GM18511 (cell line): ENCODE measurements at regions not wholly inside any gene's neighbourhood (a gene's known extent, or its start where the extent isn't known, plus 50 kb on each side); places are given as distances from the start of the nearest gene placed in this dataset.

Experiments used
- ATAC-seq: cut with Tn5 transposase; IDR thresholded peaks from one replicate; pipeline ENCODE4 v1.9.1; 2021; ENCODE audit warnings: mild to moderate bottlenecking, moderate library complexity; ENCODE audit not compliant: unreplicated experiment

DNA sequence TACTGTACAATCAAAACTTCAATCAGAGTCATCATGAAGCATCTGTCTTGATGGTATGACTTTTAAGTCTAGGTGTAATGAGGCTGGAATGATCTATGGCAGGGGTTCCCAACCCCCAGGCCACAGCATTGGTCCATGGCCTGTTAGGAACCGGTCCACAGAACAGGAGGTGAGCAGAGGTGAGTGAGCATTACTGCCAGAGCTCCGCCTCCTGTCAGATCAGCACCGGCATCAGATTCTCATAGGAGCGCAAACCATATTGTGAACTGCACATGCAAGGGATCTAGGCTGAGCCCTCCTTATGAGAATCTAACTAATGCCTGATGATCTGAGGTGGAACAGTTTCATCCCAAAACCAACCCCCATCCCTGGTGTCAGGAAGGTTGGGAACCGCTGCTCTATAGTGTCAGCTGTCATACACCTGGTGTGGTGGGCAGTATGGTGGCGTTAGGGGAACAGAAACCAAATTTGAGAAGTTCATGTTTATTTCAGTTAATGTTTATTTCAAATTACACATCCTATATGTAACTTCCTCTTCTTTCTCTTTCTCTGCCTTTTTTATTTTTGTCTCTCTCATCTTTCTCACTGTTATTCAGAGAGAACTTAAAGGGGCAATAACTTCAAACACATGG is 432.6 kb downstream of the TNS3 start:
- peak; percentile 80 for ATAC-seq

DNA sequence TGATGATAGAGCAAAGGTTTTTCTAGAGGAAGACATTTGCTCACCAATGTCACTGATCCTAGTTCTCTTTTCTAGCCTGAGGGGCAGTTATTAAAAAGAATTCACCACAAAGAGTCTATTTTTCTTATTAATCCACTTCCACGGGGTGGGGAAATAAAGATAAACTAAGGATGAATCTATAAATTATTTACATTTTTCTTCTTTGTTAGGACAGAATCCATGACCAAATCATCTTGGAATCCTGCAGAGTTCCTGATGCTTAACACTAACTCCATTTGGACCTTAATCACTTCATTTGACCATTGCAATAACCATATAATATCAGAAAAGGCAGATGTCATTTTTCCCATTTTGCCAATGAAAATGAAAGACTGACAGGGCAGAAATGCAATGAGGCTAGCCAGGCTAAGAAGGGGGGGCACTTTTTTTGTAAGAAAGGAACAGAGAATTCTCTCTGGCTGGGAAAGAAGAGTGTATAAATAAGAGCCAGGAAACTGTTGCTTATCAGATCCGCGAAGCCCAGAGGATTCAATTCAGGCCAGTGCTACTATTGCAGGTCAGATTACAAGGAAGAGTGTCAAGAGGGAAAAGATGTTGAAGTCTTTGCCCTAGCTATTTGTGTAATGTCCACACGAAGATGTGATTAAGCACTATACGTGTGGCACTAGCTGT is 433.2 kb downstream of the TNS3 start:
- no peak for ATAC-seq

DNA sequence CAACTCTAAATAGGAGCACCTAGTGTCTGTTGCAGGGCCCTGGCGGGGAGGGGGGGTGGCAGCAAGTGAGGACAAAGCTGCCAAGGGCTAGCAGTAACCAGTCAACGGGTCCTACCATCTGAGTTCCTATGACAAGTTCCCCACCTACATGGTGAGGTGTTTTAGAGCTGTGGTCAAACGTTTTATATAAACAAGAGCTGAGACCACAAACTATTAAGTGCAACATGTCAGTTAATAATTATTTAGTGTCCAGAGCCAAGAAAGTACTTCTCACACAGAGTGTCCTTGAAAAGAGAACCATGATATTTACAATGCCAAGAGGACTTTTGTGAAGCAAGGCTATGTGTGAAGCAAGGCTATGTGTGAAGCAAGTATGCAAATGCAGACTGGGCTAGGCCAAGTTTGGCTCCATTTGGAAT is 434.7 kb downstream of the TNS3 start:
- ATAC-seq = peak; percentile 62

DNA sequence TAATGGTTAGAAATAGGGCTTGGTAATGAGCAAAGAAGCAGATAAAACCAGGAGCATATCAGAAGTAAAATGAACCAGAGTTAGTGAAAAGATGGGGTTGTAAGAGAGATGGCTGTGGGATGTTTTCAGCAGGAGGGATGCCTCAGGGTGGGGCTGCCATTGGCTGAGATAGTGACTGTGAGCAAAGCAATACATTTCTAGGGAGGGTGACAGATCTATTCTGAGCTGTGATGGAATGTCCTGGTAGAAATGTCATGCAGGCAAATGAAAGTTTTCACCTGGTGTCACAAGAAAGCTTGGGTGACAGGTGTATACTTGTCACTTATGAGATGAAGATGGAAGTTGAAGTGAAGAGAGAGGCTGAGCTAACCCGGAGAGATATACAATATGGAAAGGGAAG is 435.9 kb downstream of the TNS3 start:
- ATAC-seq = no peak

DNA sequence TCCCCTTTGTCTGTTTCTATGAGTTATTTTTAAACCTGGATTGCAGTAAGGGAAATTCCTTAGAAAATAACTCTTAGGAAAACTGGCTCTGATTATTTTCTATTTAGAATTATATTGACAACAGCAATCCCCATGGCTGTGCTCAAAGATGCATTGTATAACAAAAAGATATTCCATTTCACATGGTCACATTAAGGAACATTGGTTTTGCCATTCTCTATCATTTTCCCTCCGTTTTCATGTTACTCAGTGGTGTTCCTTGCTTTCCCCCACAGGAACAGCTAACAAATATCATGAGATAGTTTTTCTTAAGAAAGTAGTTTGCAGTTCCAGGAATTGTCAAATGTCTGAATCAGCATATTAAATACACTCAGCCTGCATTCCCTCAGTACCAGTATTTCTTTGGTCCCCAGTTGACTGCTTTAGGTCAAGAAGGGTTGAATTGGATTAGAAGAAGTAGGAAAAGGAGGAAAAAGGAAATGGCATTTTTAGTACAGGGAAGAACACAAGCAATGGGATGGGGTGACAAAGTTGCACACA is 436.7 kb downstream of the TNS3 start:
- ATAC-seq = no peak

DNA sequence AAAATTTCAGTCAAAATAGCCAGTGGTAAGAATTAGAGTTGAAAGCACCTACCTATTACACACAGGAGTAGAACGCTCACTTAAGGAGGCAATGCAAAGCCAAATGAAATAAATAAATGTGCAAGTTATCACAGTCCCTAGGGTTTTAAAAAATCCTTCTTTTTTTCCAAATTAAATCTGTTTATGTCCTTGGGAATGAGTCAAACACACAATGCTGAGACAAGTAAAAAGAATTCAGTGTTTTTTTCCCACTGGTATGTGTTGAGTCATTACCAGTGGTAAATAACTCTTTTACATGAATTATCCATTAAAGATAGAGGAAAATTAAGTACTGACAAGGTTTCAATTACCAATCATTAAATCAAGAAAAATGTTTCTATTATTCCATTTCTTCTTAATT is 438.6 kb downstream of the TNS3 start:
- no peak for ATAC-seq

DNA sequence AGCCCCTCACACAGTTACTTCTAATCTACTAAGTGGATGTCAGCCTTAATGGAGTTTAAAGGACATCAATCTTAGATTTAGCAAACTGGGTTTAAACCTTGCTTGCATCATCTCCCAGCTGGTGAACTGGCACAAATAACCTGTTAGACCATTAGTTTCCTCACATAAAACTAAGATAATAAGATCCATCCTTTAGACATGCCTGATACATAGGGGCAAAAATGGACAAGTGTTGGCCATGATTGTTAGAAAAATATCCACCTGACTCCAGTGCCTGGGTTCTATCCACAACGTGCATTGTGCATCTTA is 439.1 kb downstream of the TNS3 start:
- ATAC-seq = no peak

DNA sequence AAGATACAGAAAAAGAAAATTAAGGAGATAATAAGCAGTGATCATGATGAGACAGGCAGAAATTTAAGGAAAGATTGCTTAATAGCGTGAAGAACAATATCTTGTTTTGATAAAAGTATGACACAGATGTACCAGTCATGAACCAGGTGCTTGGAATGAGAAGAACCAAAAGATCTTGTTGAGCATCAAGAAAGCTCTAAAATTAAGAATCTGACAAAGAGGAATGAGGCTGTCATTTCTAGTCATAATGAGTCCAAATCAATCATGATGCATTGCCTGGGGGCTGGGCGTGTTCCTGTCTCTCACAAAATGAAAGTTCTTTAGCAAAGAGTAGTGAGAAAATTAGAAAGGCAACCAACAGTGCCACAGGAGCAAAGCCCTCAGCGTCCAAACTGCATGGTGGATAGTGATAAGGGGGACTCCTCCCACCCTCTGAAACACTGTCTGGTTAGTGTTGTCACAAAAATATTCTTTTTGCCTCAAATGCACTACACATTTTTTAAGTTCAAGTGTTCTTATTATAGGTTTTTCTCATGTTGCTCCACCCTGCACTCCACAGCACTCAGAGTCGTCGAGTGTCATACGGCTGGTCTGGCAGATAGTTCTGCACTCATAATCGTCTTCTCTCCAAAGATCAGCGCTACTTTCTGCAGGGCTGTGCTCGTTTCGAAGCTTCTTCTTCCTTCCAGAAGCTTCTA is 439.6 kb downstream of the TNS3 start:
- no peak for ATAC-seq

DNA sequence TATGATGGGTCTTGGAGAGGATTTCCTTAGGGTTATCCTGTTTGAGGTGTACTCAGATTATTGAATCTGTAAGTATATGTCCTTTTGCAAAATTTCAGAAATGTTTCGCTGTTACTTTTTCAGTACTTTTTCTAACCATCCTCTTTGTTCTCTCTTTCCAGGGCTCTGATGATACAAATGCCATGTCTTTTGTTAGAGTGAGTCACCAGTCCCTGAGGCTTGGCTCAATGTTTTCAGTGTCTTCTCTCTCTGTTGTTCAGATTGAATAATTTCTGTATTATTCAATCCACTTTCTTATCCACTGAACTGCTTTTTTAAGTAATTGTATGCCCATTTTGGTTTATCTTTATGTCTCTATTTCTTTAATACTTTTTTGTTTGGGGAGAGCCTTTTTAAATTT is 449.4 kb downstream of the TNS3 start:
- ATAC-seq = no peak

DNA sequence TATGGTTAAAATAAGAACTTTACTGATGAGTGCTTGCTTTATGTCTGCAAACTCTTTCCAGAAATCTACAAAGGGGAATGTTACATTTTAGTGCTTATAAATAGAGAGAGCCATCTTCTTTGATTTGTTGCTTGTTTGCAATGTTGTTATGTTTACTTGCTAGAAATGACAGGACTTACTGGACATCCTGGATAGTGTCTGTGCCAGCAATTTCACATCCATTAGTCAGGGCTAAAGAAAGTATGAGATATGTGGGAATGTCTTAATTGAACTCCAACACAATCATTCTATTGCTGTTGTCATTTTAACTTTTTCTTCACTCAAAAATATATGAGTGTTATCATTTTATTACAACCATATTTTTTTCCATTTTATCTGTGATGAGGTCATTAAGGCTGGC is 453.2 kb downstream of the TNS3 start:
- ATAC-seq = no peak

DNA sequence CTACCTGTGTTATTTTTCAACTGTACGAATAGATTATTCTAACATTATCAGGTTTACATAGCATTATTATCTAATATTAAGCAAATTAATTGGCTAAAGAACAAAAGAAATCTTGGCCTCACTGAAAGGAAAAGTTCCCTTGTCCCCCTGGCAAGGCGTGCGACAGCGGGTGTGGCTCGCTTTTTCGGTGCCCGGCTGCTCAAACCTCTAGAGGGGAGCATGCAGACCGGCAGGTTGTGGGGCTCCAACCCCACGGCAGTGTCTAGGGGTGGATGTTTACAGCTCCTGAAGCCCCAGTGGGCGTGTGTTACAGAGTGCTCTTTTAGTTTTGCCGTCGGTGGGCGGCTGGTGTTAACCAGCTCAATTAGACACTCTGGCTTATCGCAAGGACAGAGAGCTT is 456.4 kb downstream of the TNS3 start:
- no peak for ATAC-seq

DNA sequence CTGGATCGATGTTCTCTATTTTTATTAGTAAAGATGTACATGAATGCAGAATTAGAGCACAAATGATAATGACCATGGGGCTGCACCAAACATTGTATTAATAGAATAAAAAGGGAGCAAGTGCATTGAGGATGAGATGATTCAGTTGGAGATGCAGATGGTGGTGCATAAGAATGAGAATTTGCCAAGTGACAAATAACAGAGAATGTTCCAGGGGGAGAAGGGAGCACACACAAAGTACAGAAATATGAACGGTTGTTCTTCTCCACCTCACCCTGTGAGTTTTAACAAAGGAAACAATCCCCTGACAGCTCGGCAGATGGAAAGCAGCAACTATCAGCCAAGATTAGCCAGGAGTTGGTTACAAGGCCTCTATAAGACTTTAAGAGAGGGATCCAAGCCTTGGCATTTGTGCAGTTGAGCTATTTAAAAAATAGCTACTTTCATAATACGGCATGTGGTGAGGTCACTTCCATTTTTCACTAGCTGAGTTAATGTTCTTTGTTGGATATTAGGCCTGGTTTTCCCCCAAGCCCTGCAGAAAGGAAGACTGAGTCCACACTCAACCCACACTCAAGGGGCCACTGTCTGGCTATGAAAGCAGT is 462.5 kb downstream of the TNS3 start:
- ATAC-seq = no peak

DNA sequence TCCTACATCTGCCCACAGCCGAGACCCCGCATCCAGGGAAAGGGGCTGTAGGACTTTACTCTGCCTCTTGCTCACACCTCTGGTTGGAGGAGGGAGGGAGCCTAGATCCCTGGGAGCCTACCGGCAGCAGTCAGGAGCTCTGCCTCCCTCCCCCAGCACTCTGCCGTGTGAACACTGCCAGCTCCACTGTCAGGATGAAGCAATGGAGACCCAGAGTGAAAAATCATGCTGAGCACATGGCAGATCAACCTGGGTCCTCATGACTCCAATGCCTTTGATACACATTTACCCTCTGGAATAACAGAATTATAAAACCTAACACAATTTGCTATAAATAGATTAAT is 477.7 kb downstream of the TNS3 start:
- no peak for ATAC-seq

DNA sequence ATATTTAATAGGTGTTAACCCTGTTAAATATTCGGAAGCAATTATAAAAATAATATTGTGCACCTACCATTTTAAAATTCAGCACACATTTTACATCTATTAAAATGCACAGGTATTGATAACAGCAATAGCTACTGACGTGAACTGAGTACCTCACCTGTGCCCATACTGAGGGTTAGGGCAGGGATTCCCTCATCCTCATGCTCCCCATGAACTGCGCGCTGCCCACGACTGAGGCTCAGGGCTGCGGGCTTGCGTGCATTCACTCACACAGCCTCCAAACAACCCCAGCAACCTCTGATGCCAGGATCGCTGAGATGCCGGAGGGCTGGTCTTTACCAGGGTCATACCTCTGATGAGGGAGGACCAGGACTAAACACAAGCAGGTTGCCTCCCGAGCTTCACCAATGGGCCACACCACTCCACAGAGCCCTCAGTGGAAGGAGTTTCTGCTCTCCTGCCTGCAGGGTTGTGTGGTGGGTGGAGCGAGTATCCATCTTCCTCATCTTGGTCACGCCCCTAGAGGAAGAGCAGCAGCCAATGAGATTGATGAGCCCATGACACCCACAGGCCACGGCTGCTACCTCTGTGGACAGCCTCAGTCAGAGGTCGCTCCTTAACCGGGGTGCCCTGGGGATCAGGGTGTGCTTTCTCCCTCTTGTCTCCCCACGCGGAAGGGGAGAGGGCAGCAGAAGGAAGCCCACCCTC is 478.3 kb downstream of the TNS3 start:
- ATAC-seq = no peak

DNA sequence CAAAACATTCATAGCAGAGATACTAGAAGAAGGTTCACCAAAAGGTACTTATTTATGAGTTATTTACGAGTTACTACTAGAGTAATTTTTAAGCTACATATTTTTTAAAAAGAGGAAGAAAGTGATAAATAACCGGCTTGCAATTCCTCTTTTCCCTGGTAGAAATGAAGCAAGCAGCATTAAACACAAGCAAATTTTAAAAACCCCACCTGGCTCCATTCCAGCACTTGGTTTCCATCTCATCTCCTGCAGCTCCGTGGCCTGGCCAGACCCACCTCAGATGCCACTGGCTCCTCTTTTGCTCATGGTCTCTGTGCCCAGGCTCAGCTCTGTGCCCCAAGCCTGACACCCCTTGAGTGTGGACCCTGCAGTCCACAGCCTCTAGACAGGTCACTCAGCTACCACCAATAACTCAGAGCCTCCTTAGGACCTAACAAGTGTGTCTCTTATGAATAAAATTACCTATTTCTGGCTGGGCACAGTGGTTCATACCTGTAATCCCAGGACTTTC is 479.5 kb downstream of the TNS3 start:
- no peak for ATAC-seq

DNA sequence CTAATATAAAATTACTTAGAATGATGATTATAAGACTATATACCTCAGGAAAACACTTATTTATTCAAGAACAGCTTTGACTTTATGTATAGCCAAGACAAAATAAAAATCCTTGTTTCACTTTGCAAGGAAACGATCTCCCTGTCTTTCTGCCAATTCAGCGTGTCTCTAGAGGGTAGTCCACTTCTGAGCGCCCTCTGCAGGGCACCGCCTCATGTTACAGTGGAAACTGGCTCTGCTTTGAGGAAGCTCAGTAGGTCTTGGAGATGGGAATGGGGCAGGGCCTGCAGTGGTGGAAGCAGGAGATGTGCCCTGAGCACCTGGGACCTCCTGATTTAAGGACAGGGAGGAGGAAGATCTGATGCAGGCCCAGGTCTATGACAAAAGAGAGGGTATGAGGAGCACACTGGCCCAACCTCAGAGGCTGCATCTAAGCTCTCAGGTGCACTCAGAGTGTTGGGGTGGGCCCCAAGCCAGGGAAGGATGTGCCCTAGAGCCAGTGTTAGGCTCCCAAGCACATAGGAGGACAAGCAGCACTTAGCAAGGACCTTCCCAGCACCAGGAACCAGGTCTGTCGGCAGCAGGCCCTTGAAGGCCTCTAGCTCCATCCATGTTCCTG is 481.0 kb downstream of the TNS3 start:
- no peak for ATAC-seq

DNA sequence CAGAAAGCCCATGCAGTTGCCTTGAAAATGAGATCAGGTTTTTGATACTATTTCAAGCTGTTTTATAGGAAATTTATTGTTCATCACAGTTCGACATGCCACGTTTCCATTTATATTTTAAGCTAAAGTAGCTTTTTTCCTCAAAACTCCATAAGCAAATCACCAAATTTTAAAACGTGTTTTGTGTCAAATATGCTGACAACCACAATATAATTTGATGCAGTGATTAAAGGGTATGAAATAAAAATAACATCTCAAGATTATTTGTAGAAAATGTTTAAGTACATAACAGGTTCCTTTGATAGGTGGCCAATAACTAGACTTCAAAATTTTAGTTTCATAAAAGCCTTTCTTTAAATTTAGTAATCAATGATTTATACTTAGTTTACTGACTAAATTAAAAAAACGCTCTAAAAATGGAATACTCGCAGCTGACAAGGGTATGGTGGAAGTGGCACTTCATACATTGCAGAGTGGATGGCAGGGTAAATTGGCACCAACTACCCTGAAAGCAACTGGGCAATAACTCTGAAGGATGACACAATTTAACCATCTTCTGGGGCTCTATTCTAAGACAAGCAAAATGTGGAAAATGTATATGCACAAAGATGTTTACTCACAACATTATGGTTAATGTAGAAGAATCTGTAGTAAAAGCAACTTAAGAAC is 481.6 kb downstream of the TNS3 start:
- ATAC-seq = no peak

DNA sequence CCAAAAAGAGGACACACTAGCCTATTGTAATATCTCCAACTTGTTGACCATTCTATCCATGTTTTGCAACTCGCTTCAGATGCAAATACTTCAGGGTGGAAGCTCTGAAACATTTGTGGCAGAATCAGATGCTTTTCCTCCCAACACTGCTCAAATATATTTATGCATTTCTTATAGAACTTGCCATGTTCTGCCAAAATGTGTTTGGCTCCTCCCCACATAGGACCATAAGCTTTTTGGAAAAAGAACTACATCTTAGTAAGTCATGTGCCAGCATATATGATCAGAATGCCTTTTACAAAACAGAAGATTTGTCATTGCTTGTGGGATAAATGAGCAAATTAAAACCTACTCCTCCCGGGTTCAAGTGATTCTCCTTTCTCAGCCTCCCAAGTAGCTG is 484.5 kb downstream of the TNS3 start:
- ATAC-seq = no peak

DNA sequence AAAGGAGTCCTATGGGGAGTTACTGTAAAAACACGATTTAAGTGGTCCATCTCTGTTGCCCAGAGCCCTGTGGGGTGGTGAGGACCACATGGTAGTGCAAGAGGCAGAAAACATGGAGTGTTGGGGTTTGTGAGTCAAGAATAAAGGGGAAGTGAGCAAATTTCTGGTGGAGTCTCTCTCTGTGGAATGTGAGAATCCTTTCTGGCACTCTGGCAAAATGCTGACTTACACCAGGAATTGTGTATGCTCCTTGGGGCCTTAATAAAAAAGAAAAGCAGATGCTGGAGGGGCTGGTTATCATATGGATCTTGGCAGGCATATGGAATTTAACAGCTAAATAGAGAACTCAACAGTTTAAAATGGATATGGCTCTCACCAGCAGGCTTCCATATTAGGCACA is 486.0 kb downstream of the TNS3 start:
- ATAC-seq = no peak

DNA sequence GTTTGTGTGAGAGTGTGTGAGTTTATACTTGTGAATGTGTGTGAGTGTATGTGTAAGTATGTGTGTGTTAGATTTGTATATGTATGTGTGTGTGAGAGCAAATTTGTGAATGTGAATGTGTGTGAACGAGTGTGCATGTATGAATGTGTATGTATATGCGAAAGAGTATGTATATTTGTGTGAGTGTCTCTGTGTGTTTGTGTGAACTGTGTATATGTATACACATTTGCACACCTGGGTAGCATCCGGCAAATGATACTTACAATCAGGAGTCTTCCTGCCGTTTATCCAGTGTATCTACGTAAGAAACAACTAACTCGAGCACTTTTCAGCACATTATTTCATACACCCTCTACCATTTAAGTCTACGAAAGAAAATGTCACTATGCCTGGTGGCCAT is 487.4 kb downstream of the TNS3 start:
- ATAC-seq = no peak
